Osteocyte (in vitro differentiated cells): ENCODE measurements at regions not wholly inside any gene's neighbourhood (a gene's known extent, or its start where the extent isn't known, plus 50 kb on each side); places are given as distances from the start of the nearest gene placed in this dataset.

ENCODE experiments used
- DNase-seq: peaks from one replicate; pipeline ENCODE4 v3.0.0; 2021; ENCODE audit warnings: mixed read lengths; ENCODE audit not compliant: unreplicated experiment; ENCODE audit errors: extremely low spot score
- H3K27ac Mint-ChIP-seq: one replicate; pipeline ENCODE4 v1.8.0; 2021; ENCODE audit warnings: mild to moderate bottlenecking, mixed read lengths; ENCODE audit not compliant: unreplicated experiment
- H3K27me3 Mint-ChIP-seq: one replicate; pipeline ENCODE4 v1.8.0; 2021; ENCODE audit warnings: mixed read lengths; ENCODE audit not compliant: unreplicated experiment
- H3K36me3 Mint-ChIP-seq: one replicate; pipeline ENCODE4 v1.8.0; 2021; ENCODE audit warnings: mixed read lengths; ENCODE audit not compliant: unreplicated experiment
- H3K4me1 Mint-ChIP-seq: one replicate; pipeline ENCODE4 v1.8.0; 2021; ENCODE audit warnings: mixed read lengths; ENCODE audit not compliant: unreplicated experiment
- H3K4me3 Mint-ChIP-seq: one replicate; pipeline ENCODE4 v1.8.0; 2021; ENCODE audit warnings: mild to moderate bottlenecking, moderate library complexity, mixed read lengths; ENCODE audit not compliant: unreplicated experiment
- H3K9me3 Mint-ChIP-seq: one replicate; pipeline ENCODE4 v1.8.0; 2021; ENCODE audit warnings: mixed read lengths; ENCODE audit not compliant: unreplicated experiment
- CTCF ChIP-seq: fragments of 200-600 bp; sonication (generic); IDR thresholded peaks from 2 replicates; pipeline ENCODE4 v1.5.0; 2021; ENCODE audit warnings: antibody characterized with exemption, mild to moderate bottlenecking, moderate library complexity

- Mint-ChIP-seq H3K9me3 (no peaks in the 10 kb centered on the region), H3K4me3 (no peak overlapping the region), H3K27me3 (peaks cover 2% of the 10 kb centered on the region), H3K4me1 (no peaks in the 10 kb centered on the region), H3K27ac (no peak overlapping the region), H3K36me3 (no peaks in the 10 kb centered on the region)
- DNase-seq: no peak
- TF ChIP-seq CTCF: no peak
Measured at GRCh38 chr5:167861928-167862426, 429.5 kb upstream of the WWC1 start.

- TF ChIP-seq CTCF: no peak
- no peak overlapping the region for H3K27ac Mint-ChIP-seq
- no peak for DNase-seq
- peaks cover 2% of the 10 kb centered on the region for H3K27me3 Mint-ChIP-seq
- no peaks in the 10 kb centered on the region for H3K9me3 Mint-ChIP-seq
- no peak overlapping the region for H3K4me3 Mint-ChIP-seq
- no peaks in the 10 kb centered on the region for H3K4me1 Mint-ChIP-seq
- H3K36me3 Mint-ChIP-seq: no peaks in the 10 kb centered on the region
Measured at GRCh38 chr5:167863883-167864282, 427.6 kb upstream of the WWC1 start.

GRCh38 chr5:167864801-167865200 lies 426.6 kb upstream of the WWC1 start:
- Mint-ChIP-seq H3K27me3 (peaks cover 2% of the 10 kb centered on the region), H3K36me3 (no peaks in the 10 kb centered on the region), H3K9me3 (no peaks in the 10 kb centered on the region), H3K4me1 (no peaks in the 10 kb centered on the region), H3K27ac (no peak overlapping the region), H3K4me3 (no peak overlapping the region)
- TF ChIP-seq CTCF: no peak
- no peak for DNase-seq

GRCh38 chr5:167866797-167867196 lies 424.6 kb upstream of the WWC1 start:
- Mint-ChIP-seq H3K27ac (no peak overlapping the region), H3K9me3 (no peaks in the 10 kb centered on the region), H3K36me3 (no peaks in the 10 kb centered on the region), H3K27me3 (peaks cover 2% of the 10 kb centered on the region), H3K4me1 (no peaks in the 10 kb centered on the region), H3K4me3 (no peak overlapping the region)
- no peak for TF ChIP-seq CTCF
- no peak for DNase-seq

GRCh38 chr5:167867281-167867680 lies 424.2 kb upstream of the WWC1 start:
- Mint-ChIP-seq H3K27me3 (peaks cover 2% of the 10 kb centered on the region), H3K36me3 (no peaks in the 10 kb centered on the region), H3K4me3 (no peak overlapping the region), H3K27ac (no peak overlapping the region), H3K4me1 (no peaks in the 10 kb centered on the region), H3K9me3 (no peaks in the 10 kb centered on the region)
- no peak for DNase-seq
- TF ChIP-seq CTCF: no peak
